PC-3 (cell line): ENCODE measurements at regions not wholly inside any gene's neighbourhood (a gene's known extent, or its start where the extent isn't known, plus 50 kb on each side); places are given as distances from the start of the nearest gene placed in this dataset.

Experiments
- CTCF ChIP-seq: fragments of 300-600 bp; sonication (generic); conservative IDR thresholded peaks from 2 replicates; pipeline ENCODE4 v1.5.1; 2017; ENCODE audit warnings: antibody characterized with exemption, low read depth, mild to moderate bottlenecking, low read length
- EZH2 ChIP-seq: fragments of 300-600 bp; sonication (generic); IDR thresholded peaks from one replicate; pipeline ENCODE4 v1.6.1; 2017; ENCODE audit warnings: antibody characterized with exemption, mild to moderate bottlenecking, low read length; ENCODE audit not compliant: unreplicated experiment

DNA sequence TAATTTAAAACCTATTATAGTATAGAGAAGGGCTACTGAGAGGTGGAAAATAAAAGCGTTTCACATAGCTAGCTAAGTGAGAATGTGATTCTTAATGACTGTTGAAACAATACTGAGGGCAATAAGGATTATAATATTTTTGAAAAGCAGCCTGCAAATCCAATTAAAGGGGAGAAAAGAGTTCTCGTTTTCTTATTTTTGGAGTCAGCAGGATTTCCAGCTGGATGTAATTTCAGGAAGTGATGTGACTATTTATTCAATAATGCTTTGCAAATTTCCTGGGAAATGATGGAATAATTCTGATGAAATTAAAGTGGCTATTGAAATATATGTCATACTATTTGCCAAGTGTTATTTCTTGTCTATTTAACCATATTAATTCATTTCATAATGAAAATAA, 279.1 kb downstream of the AEBP2 start:
- TF ChIP-seq CTCF (no peak), EZH2 (no peak)
